ENCODE measurements at regions not wholly inside any gene's neighbourhood (a gene's known extent, or its start where the extent isn't known, plus 50 kb on each side); places are given as distances from the start of the nearest gene placed in this dataset.

DNA sequence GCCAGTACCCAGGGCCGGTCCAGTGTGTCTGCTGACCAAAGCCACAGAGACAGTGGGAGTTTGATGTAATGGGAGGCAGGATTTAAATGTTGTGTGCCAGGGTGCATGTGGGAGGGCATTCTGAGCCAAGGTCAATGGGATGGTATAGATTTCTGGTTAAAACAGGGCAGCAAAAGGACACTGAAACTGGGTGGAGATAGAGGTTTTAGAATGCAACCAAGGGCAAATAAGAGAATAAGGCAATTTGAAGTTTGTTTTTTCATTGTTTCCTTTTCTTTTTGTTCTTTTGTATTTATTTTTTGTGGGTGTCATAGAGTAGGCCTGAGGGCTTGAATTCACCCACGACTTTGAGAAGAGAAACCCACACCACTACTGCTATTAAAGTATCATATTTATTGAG, 65.5 kb upstream of the CLINT1 start (continued):
- TF ChIP-seq, protein P1, sequence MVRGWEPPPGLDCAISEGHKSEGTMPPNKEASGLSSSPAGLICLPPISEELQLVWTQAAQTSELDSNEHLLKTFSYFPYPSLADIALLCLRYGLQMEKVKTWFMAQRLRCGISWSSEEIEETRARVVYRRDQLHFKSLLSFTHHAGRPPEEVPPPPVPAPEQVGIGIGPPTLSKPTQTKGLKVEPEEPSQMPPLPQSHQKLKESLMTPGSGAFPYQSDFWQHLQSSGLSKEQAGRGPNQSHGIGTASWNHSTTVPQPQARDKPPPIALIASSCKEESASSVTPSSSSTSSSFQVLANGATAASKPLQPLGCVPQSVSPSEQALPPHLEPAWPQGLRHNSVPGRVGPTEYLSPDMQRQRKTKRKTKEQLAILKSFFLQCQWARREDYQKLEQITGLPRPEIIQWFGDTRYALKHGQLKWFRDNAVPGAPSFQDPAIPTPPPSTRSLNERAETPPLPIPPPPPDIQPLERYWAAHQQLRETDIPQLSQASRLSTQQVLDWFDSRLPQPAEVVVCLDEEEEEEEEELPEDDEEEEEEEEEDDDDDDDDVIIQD (CRISPR knock-in tag; IDR thresholded peaks at IDR 0.05; ENCODE audit: low read depth), result no peak
- TF ChIP-seq ZNF460 (CRISPR knock-in tag; IDR thresholded peaks at IDR 0.05; ENCODE audit: borderline replicate concordance) (no peak), KDM2A (CRISPR knock-in tag; IDR thresholded peaks at IDR 0.05; ENCODE audit: borderline replicate concordance, low read depth) (no peak), SYNCRIP (IDR thresholded peaks at IDR 0.05; ENCODE audit: insufficient read depth, low read depth, low read length) (no peak), ZNF562 (CRISPR knock-in tag; IDR thresholded peaks at IDR 0.05; ENCODE audit: borderline replicate concordance) (no peak), JUN (CRISPR knock-in tag; IDR thresholded peaks at IDR 0.05) (no peak), SAP130 (CRISPR knock-in tag; IDR thresholded peaks at IDR 0.05; ENCODE audit: low read depth) (no peak)
- TF ChIP-seq, protein P2, sequence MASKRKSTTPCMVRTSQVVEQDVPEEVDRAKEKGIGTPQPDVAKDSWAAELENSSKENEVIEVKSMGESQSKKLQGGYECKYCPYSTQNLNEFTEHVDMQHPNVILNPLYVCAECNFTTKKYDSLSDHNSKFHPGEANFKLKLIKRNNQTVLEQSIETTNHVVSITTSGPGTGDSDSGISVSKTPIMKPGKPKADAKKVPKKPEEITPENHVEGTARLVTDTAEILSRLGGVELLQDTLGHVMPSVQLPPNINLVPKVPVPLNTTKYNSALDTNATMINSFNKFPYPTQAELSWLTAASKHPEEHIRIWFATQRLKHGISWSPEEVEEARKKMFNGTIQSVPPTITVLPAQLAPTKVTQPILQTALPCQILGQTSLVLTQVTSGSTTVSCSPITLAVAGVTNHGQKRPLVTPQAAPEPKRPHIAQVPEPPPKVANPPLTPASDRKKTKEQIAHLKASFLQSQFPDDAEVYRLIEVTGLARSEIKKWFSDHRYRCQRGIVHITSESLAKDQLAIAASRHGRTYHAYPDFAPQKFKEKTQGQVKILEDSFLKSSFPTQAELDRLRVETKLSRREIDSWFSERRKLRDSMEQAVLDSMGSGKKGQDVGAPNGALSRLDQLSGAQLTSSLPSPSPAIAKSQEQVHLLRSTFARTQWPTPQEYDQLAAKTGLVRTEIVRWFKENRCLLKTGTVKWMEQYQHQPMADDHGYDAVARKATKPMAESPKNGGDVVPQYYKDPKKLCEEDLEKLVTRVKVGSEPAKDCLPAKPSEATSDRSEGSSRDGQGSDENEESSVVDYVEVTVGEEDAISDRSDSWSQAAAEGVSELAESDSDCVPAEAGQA (IDR thresholded peaks at IDR 0.05; ENCODE audit: low read depth), result no peak
- TF ChIP-seq, protein P2 (CRISPR knock-in tag; IDR thresholded peaks at IDR 0.05; ENCODE audit: borderline replicate concordance), result no peak
